CD4-positive, alpha-beta T cell treated with Interferon gamma for 1 hour (primary cell): ENCODE measurements at regions not wholly inside any gene's neighbourhood (a gene's known extent, or its start where the extent isn't known, plus 50 kb on each side); places are given as distances from the start of the nearest gene placed in this dataset.
"Not testable (repeated sequence)": the region's sequence is repeated elsewhere in the genome, so short reads cannot be mapped to it uniquely, and the experiment has no call there.

ENCODE experiments used
- DNase-seq: peaks from one replicate; pipeline ENCODE4 v3.0.0-alpha.2; 2020

GRCh38 chr1:208652296-208653160 is 408.3 kb upstream of the PLXNA2 start:
- DNase-seq: peak; percentile 6

- DNase-seq: no peak
These were observed 409.2 kb upstream of the PLXNA2 start for GRCh38 chr1:208653426-208653825.

- DNase-seq: no peak
These were observed 410.1 kb upstream of the PLXNA2 start for GRCh38 chr1:208654241-208654640.

GRCh38 chr1:208665936-208666335 is 421.8 kb upstream of the PLXNA2 start:
- DNase-seq: no peak

GRCh38 chr1:208668991-208669390 is 424.8 kb upstream of the PLXNA2 start:
- DNase-seq: no peak

- DNase-seq: no peak
These were observed 426.6 kb upstream of the PLXNA2 start for GRCh38 chr1:208670778-208671177.

GRCh38 chr1:208681878-208682663 is 437.9 kb upstream of the PLXNA2 start:
- no peak for DNase-seq

GRCh38 chr1:208682664-208683013 is 438.5 kb upstream of the PLXNA2 start:
- no peak for DNase-seq

- no peak for DNase-seq
These were observed 439.0 kb upstream of the PLXNA2 start for GRCh38 chr1:208683141-208683540.

- no peak for DNase-seq
These were observed 440.0 kb upstream of the PLXNA2 start for GRCh38 chr1:208684192-208684591.

GRCh38 chr1:208686592-208686991 is 442.4 kb upstream of the PLXNA2 start:
- no peak for DNase-seq

GRCh38 chr1:208688656-208689315 is 444.6 kb upstream of the PLXNA2 start:
- DNase-seq: no peak

- DNase-seq: no peak
These were observed 446.8 kb upstream of the PLXNA2 start for GRCh38 chr1:208691012-208691411.

GRCh38 chr1:208709981-208710380 is 465.8 kb upstream of the PLXNA2 start:
- DNase-seq: no peak

GRCh38 chr1:208714323-208714722 is 470.1 kb upstream of the PLXNA2 start:
- DNase-seq: no peak

- DNase-seq: no peak
These were observed 473.3 kb upstream of the PLXNA2 start for GRCh38 chr1:208717525-208717924.

GRCh38 chr1:208722592-208722991 is 478.4 kb upstream of the PLXNA2 start:
- DNase-seq: no peak

GRCh38 chr1:208724079-208724478 is 479.9 kb upstream of the PLXNA2 start:
- no peak for DNase-seq

- no peak for DNase-seq
These were observed 484.6 kb upstream of the PLXNA2 start for GRCh38 chr1:208728815-208729214.

- DNase-seq: no peak
These were observed 488.0 kb upstream of the PLXNA2 start for GRCh38 chr1:208731981-208732821.

GRCh38 chr1:208737161-208737560 is 493.0 kb upstream of the PLXNA2 start:
- DNase-seq: no peak

- DNase-seq: no peak
These were observed 493.7 kb upstream of the PLXNA2 start for GRCh38 chr1:208737922-208738321.

GRCh38 chr1:208739636-208740035 is 495.5 kb upstream of the PLXNA2 start:
- DNase-seq: not testable (repeated sequence)
